DOHH2 (cell line): ENCODE measurements at regions not wholly inside any gene's neighbourhood (a gene's known extent, or its start where the extent isn't known, plus 50 kb on each side); places are given as distances from the start of the nearest gene placed in this dataset.

Source experiments
- H3F3A ChIP-seq: fragments of 200-600 bp; sonication (generic), shearing (Covaris generic); 2 replicates; pipeline ENCODE4 v1.6.0; 2016; ENCODE audit warnings: antibody characterized with exemption, mild to moderate bottlenecking; ENCODE audit not compliant: control insufficient read depth, insufficient read depth
- H3K27ac ChIP-seq: fragments of 200-600 bp; sonication (generic); 2 replicates; pipeline ENCODE4 v1.5.1; 2014; ENCODE audit warnings: low read depth, mild to moderate bottlenecking, low read length, moderate library complexity
- H3K27me3 ChIP-seq: fragments of 200-600 bp; sonication (generic); 2 replicates; pipeline ENCODE4 v1.6.1; 2014; ENCODE audit warnings: mild to moderate bottlenecking, low read length, mixed read lengths; ENCODE audit not compliant: control insufficient read depth
- H3K36me3 ChIP-seq: fragments of 200-600 bp; sonication (generic); 2 replicates; pipeline ENCODE4 v1.6.1; 2014; ENCODE audit warnings: mild to moderate bottlenecking, low read length, moderate library complexity, mixed read lengths; ENCODE audit not compliant: control insufficient read depth
- H3K4me1 ChIP-seq: fragments of 200-600 bp; sonication (generic); 2 replicates; pipeline ENCODE4 v1.6.1; 2014; ENCODE audit warnings: mild to moderate bottlenecking, low read length, mixed read lengths; ENCODE audit not compliant: control insufficient read depth
- H3K4me2 ChIP-seq: fragments of 200-600 bp; sonication (generic); 2 replicates; pipeline ENCODE4 v1.6.0; 2014; ENCODE audit warnings: mild to moderate bottlenecking, low read length, moderate library complexity
- H3K4me3 ChIP-seq: fragments of 200-600 bp; sonication (generic); 2 replicates; pipeline ENCODE4 v1.5.1; 2014; ENCODE audit warnings: mild to moderate bottlenecking, low read length, mixed read lengths
- H3K79me2 ChIP-seq: fragments of 200-600 bp; sonication (generic); 2 replicates; pipeline ENCODE4 v1.6.1; 2014; ENCODE audit warnings: mild to moderate bottlenecking, low read length, mixed read lengths; ENCODE audit not compliant: control insufficient read depth
- H3K9me2 ChIP-seq: fragments of 200-600 bp; sonication (generic); replicated peaks from 2 replicates; pipeline ENCODE4 v1.6.1; 2014; ENCODE audit warnings: mild to moderate bottlenecking, low read length, mixed read lengths; ENCODE audit not compliant: control insufficient read depth
- H3K9me3 ChIP-seq: fragments of 200-600 bp; sonication (generic); 2 replicates; pipeline ENCODE4 v1.6.1; 2014; ENCODE audit warnings: antibody characterized with exemption, low read length, mixed read lengths; ENCODE audit not compliant: control insufficient read depth, insufficient read depth
- H4K20me1 ChIP-seq: fragments of 200-600 bp; sonication (generic); 2 replicates; pipeline ENCODE4 v1.6.0; 2014; ENCODE audit warnings: low read depth, mild to moderate bottlenecking, antibody characterized with exemption, low read length, moderate library complexity; ENCODE audit not compliant: control insufficient read depth, insufficient read depth
- CTCF ChIP-seq: fragments of 200-600 bp; sonication (generic); IDR thresholded peaks from one replicate; pipeline ENCODE4 v1.5.1; 2014; ENCODE audit warnings: antibody characterized with exemption, mild to moderate bottlenecking, low read depth, low read length; ENCODE audit not compliant: poor library complexity, severe bottlenecking
- EZH2phosphoT487 ChIP-seq: fragments of 200-600 bp; sonication (generic); IDR thresholded peaks from 2 replicates; pipeline ENCODE4 v1.6.1; 2017; ENCODE audit warnings: borderline replicate concordance, mild to moderate bottlenecking, antibody characterized with exemption, low read length, moderate library complexity, mixed read lengths

DNA sequence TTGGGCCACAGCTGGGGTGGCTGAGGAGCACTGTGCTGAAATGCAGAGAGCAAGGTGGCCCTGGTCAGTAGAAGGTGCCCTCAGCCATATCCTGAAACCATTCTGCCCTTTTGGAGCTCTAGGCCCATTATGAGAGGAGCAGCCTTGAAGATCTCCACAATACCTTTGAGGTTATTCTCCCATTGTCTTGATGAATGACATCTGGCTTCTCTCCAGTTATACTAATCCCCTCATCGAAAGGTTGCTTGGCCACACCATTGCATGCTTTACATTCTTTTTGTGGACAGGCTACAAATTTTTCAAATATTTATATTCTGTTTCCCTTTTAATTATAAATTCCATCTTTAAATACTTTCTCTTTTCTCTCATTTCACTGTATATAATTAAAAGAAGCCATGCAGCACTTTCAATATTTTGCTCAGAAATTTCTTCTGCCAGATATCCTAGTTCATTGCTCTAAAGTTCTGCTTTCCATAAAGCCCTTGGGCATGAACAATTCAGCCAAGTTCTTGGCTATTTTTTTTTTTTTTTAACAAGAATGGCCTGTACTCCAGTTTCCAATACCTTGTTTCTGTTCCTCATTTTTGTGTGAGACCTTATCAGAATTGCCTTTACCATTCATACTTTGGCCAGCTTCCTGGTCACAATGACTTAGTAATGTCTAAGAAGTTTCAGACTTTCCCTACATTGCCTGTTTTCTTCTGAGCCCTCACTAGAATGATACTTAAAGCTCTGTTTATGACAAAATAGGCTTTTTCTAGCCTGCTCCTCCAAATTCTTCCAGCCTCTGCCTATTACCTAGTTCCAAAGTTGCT lies 138.9 kb upstream of the SGO1 start:
- no peaks in the 10 kb centered on the region for H4K20me1 ChIP-seq
- H3K4me1 ChIP-seq = no peaks in the 10 kb centered on the region
- H3K36me3 ChIP-seq = no peaks in the 10 kb centered on the region
- TF ChIP-seq EZH2phosphoT487 = no peak
- no peak for TF ChIP-seq CTCF
- H3K9me2 ChIP-seq = no peaks in the 10 kb centered on the region
- H3K27me3 ChIP-seq = no peaks in the 10 kb centered on the region
- no peaks in the 10 kb centered on the region for H3F3A ChIP-seq
- no peaks in the 10 kb centered on the region for H3K79me2 ChIP-seq
- H3K4me3 ChIP-seq = no peak overlapping the region
- no peaks in the 10 kb centered on the region for H3K9me3 ChIP-seq
- no peak overlapping the region for H3K4me2 ChIP-seq
- H3K27ac ChIP-seq = no peak overlapping the region

DNA sequence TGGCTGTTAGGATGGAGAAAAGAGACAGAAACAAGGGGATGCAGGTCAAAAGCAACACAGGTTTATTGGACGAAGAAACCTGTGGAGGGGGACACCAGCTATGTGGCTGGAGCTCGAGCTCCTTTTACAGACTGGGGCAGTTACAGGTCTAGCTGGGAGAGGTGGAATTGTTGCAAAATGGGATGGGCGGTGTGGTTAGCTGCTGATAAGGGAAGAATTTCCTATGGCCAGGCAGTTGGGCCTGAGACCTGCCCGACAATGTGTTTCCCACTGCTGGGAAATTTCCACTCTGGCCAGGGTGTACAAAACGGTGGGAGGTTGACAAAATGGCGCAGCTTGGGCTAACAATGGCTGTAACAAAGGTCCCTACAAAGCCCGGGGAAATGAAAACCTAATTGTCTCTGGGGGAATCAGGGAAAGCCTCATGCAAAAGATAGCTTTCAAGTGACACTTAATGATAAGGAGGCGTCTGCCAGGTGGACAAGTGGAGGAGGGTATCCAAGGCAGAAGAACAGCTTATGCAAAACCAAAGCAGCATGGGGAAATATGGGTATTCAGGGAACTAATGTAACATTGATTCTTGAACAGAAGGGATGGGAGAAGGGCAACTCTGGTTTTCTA lies 137.4 kb upstream of the SGO1 start:
- no peak overlapping the region for H3K4me2 ChIP-seq
- no peak overlapping the region for H3K4me3 ChIP-seq
- H3F3A ChIP-seq = no peaks in the 10 kb centered on the region
- H3K9me2 ChIP-seq = no peaks in the 10 kb centered on the region; the same call in 1 of the 2 replicates
- no peak overlapping the region for H3K27ac ChIP-seq
- TF ChIP-seq EZH2phosphoT487 (no peak), CTCF (no peak)
- no peaks in the 10 kb centered on the region for H3K4me1 ChIP-seq
- H3K36me3 ChIP-seq = no peaks in the 10 kb centered on the region
- H3K79me2 ChIP-seq = no peaks in the 10 kb centered on the region
- no peaks in the 10 kb centered on the region for H4K20me1 ChIP-seq
- no peaks in the 10 kb centered on the region for H3K9me3 ChIP-seq
- H3K27me3 ChIP-seq = no peaks in the 10 kb centered on the region

DNA sequence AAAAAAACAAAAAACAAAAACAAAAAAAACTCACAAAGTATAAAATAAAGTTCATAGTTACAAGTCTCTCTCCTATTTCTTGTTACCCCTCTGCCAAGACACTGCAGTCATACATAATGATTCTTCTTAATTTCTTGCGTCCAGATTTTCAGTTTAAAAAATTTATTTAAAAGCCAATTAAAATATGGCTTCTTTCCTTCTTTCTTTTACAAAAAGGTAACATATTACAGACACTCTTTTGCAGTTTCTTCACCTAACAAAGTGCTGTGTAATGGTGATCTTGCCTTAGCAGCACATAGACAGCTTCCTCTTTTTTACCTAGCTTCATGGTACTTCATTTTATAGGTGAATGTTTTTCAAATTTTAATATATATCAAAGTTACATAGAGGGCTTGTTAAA lies 136.1 kb upstream of the SGO1 start:
- Histone ChIP-seq H3K4me3 (no peak overlapping the region), H4K20me1 (no peaks in the 10 kb centered on the region), H3K79me2 (no peaks in the 10 kb centered on the region), H3F3A (no peaks in the 10 kb centered on the region), H3K27ac (no peak overlapping the region), H3K36me3 (no peaks in the 10 kb centered on the region), H3K9me2 (no peaks in the 10 kb centered on the region; the same call in 1 of the 2 replicates), H3K9me3 (no peaks in the 10 kb centered on the region), H3K4me2 (no peak overlapping the region), H3K4me1 (no peaks in the 10 kb centered on the region), H3K27me3 (no peaks in the 10 kb centered on the region)
- no peak for TF ChIP-seq CTCF
- TF ChIP-seq EZH2phosphoT487 = no peak
